ENCODE measurements at regions not wholly inside any gene's neighbourhood (a gene's known extent, or its start where the extent isn't known, plus 50 kb on each side); places are given as distances from the start of the nearest gene placed in this dataset.
"Not testable (repeated sequence)": the region's sequence is repeated elsewhere in the genome, so short reads cannot be mapped to it uniquely, and the experiment has no call there.

GRCh38 chr7:106713452-106713851, 52.5 kb upstream of the CCDC71L start:
- not testable (repeated sequence) for H3K4me1 ChIP-seq (ENCODE audit: control insufficient read depth, insufficient read depth, low read length); H3K9me3 ChIP-seq (ENCODE audit: control insufficient read depth, insufficient read depth, low read length); H3K27ac ChIP-seq (ENCODE audit: low read length); H3K36me3 ChIP-seq (ENCODE audit: control insufficient read depth, insufficient read depth, low read length); H3K27me3 ChIP-seq (ENCODE audit: control insufficient read depth, insufficient read depth, low read length); DNase-seq (ENCODE audit: low read depth, low spot score); H3K4me3 ChIP-seq (ENCODE audit: low read length)
- no CpG with 5 or more reads among the region's 1 CpG for WGBS (ENCODE audit: insufficient coverage, insufficient read length)

DNA sequence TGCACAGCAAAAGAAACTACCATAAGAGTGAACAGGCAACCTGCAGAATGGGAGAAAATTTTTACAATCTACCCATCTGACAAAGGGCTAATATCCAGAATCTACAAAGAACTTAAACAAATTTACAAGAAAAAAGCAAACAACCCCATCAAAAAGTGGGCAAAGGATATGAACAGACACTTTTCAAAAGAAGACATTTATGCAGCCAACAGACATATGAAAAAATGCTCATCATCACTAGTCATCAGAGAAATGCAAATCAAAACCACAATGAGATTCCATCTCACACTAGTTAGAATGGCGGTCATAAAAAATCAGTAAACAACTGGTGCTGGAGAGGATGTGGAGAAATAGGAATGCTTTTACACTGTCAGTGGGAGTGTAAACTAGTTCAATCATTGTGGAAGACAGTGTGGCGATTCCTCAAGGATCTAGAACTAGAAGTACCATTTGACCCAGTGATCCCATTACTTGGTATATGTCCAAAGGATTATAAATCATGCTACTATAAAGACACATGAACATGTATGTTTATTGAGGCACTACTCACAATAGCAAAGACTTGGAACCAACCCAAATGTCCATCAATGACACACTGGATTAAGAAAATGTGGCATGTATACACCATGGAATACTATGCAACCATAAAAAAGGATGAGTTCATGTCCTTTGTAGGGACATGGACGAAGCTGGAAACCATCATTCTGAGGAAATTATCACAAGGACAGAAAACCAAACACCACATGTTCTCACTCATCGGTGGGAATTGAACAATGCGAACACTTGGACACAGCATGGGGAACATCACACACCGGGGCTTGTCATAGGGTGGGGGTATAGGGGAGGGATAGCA, 53.9 kb upstream of the CCDC71L start:
- not testable (repeated sequence) for H3K4me1 ChIP-seq (ENCODE audit: control insufficient read depth, insufficient read depth, low read length); H3K27me3 ChIP-seq (ENCODE audit: control insufficient read depth, insufficient read depth, low read length); H3K36me3 ChIP-seq (ENCODE audit: control insufficient read depth, insufficient read depth, low read length); H3K9me3 ChIP-seq (ENCODE audit: control insufficient read depth, insufficient read depth, low read length); DNase-seq (ENCODE audit: low read depth, low spot score); H3K4me3 ChIP-seq (ENCODE audit: low read length); H3K27ac ChIP-seq (ENCODE audit: low read length)
- no CpG with 5 or more reads among the region's 6 CpGs for WGBS (ENCODE audit: insufficient coverage, insufficient read length)

DNA sequence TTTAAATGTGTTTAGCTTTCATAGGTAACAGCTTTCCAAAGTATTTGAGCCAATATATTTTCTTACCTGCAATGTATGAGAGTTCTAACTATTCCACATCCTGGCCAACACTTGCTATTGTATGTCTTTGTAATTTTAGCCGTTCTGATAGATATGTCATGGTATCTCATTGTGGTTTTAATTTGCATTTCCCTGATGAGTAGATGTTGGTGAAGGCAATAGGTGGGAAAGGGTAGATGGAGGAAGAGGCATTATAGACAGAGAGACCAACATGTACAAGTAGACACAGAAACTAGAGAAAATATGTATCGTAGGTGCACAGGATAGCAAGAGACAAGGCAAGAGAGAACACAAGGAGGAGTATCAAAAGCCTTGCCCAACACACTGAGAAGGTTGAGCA, 54.8 kb upstream of the CCDC71L start:
- DNase-seq (ENCODE audit: low read depth, low spot score), result no peak
- Histone ChIP-seq H3K36me3 (ENCODE audit: control insufficient read depth, insufficient read depth, low read length) (no peaks in the 10 kb centered on the region), H3K27me3 (ENCODE audit: control insufficient read depth, insufficient read depth, low read length) (no peaks in the 10 kb centered on the region), H3K4me3 (ENCODE audit: low read length) (no peak overlapping the region), H3K4me1 (ENCODE audit: control insufficient read depth, insufficient read depth, low read length) (no peaks in the 10 kb centered on the region), H3K9me3 (ENCODE audit: control insufficient read depth, insufficient read depth, low read length) (no peaks in the 10 kb centered on the region), H3K27ac (ENCODE audit: low read length) (no peak overlapping the region)
- WGBS (ENCODE audit: insufficient coverage, insufficient read length), result no CpG with 5 or more reads among the region's 2 CpGs

- Histone ChIP-seq H3K27ac (ENCODE audit: low read length) (no peak overlapping the region), H3K27me3 (ENCODE audit: control insufficient read depth, insufficient read depth, low read length) (no peaks in the 10 kb centered on the region), H3K4me1 (ENCODE audit: control insufficient read depth, insufficient read depth, low read length) (no peaks in the 10 kb centered on the region), H3K4me3 (ENCODE audit: low read length) (no peak overlapping the region), H3K9me3 (ENCODE audit: control insufficient read depth, insufficient read depth, low read length) (no peaks in the 10 kb centered on the region; the same call in 1 of the 2 replicates), H3K36me3 (ENCODE audit: control insufficient read depth, insufficient read depth, low read length) (no peaks in the 10 kb centered on the region)
- WGBS (ENCODE audit: insufficient coverage, insufficient read length), result no CpG with 5 or more reads among the region's 1 CpG
- no peak for DNase-seq (ENCODE audit: low read depth, low spot score)
These were observed 56.4 kb upstream of the CCDC71L start for GRCh38 chr7:106717254-106717954.

- no peaks in the 10 kb centered on the region; the same call in 1 of the 2 replicates for H3K9me3 ChIP-seq (ENCODE audit: control insufficient read depth, insufficient read depth, low read length)
- DNase-seq (ENCODE audit: low read depth, low spot score), result no peak
- no peaks in the 10 kb centered on the region for H3K27me3 ChIP-seq (ENCODE audit: control insufficient read depth, insufficient read depth, low read length)
- no peaks in the 10 kb centered on the region for H3K36me3 ChIP-seq (ENCODE audit: control insufficient read depth, insufficient read depth, low read length)
- WGBS (ENCODE audit: insufficient coverage, insufficient read length), result no CpG with 5 or more reads among the region's 3 CpGs
- no peak overlapping the region for H3K4me3 ChIP-seq (ENCODE audit: low read length)
- no peaks in the 10 kb centered on the region for H3K4me1 ChIP-seq (ENCODE audit: control insufficient read depth, insufficient read depth, low read length)
- H3K27ac ChIP-seq (ENCODE audit: low read length), result no peak overlapping the region
These were observed 57.3 kb upstream of the CCDC71L start for GRCh38 chr7:106717955-106718871.

DNA sequence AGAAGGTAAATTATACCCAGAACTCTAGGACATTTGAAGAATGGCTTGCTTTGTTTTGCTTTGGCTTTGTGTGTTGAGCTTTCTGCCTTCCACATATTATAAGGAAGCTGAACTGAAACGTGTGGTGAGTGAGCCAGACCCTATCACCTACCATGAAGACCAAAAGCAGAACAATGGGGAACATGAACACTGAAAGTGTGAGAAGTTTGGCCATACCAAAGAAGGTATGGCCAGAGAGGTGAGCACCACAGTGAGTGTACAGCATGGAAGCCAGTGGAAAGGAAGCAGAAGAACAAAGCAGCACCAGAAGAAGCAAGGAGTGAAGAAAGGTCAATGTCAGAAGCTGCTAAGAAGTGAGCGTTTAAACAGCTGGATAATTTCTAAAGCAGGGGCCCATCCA, 59.7 kb upstream of the CCDC71L start:
- H3K4me3 ChIP-seq (ENCODE audit: low read length), result no peak overlapping the region
- H3K27ac ChIP-seq (ENCODE audit: low read length), result no peak overlapping the region
- no peaks in the 10 kb centered on the region for H3K4me1 ChIP-seq (ENCODE audit: control insufficient read depth, insufficient read depth, low read length)
- DNase-seq (ENCODE audit: low read depth, low spot score), result no peak
- H3K36me3 ChIP-seq (ENCODE audit: control insufficient read depth, insufficient read depth, low read length), result no peaks in the 10 kb centered on the region
- H3K9me3 ChIP-seq (ENCODE audit: control insufficient read depth, insufficient read depth, low read length), result no peaks in the 10 kb centered on the region; the same call in 1 of the 2 replicates
- no CpG with 5 or more reads among the region's 2 CpGs for WGBS (ENCODE audit: insufficient coverage, insufficient read length)
- no peaks in the 10 kb centered on the region for H3K27me3 ChIP-seq (ENCODE audit: control insufficient read depth, insufficient read depth, low read length)

DNA sequence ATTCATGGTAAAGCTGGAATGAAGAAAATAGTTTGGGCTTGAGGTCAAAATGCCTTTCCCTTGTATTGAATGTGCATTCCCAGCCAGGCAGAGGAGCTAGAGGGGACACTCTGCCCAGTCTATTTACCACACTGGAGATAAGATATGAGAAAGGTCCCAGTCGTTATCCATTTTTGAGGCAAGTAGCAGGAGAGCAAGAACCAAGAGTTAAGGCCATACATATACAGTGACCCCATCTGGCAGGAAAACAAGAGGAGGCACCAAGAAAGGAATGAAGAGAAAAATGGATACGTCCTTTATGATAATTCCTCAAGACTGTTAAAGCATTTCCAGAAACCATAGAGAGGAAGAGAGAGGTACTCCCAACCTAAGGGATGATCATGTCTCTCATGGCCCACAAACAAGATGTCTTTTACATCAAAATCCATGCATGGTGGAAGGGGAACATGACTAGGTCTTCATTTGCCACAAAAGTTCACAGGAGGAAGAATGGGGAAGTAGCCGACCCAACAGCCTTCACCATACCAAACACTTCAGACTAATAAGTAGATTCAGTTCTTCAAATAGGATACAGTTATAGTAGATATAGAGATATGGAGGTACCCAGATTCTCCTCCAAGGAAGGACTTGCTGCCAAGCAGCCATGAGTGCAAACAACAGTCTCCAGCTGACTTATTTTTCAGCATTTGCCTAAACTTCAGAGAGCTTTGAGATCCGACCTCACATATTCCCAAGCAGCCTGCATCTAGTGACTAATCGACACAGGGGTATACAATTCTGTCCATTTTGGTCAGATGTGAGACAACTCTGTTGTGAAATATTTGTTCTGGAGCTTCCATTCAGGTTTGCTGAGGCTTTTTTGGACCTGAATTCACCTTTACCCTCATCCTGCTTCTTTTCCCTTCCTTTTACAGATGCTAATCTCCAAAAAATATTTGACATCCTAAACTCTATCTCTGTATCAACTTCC, 61.1 kb upstream of the CCDC71L start:
- no peaks in the 10 kb centered on the region for H3K27me3 ChIP-seq (ENCODE audit: control insufficient read depth, insufficient read depth, low read length)
- H3K9me3 ChIP-seq (ENCODE audit: control insufficient read depth, insufficient read depth, low read length), result no peaks in the 10 kb centered on the region; the same call in 1 of the 2 replicates
- DNase-seq (ENCODE audit: low read depth, low spot score), result no peak
- H3K4me3 ChIP-seq (ENCODE audit: low read length), result no peak overlapping the region
- H3K36me3 ChIP-seq (ENCODE audit: control insufficient read depth, insufficient read depth, low read length), result no peaks in the 10 kb centered on the region
- H3K4me1 ChIP-seq (ENCODE audit: control insufficient read depth, insufficient read depth, low read length), result no peaks in the 10 kb centered on the region
- H3K27ac ChIP-seq (ENCODE audit: low read length), result no peak overlapping the region
- no CpG with 5 or more reads among the region's 5 CpGs for WGBS (ENCODE audit: insufficient coverage, insufficient read length)

- no peak for DNase-seq (ENCODE audit: low read depth, low spot score)
- H3K4me3 ChIP-seq (ENCODE audit: low read length), result no peak overlapping the region
- WGBS (ENCODE audit: insufficient coverage, insufficient read length), result no CpG with 5 or more reads among the region's 1 CpG
- H3K4me1 ChIP-seq (ENCODE audit: control insufficient read depth, insufficient read depth, low read length), result no peaks in the 10 kb centered on the region
- no peaks in the 10 kb centered on the region for H3K36me3 ChIP-seq (ENCODE audit: control insufficient read depth, insufficient read depth, low read length)
- no peaks in the 10 kb centered on the region for H3K27me3 ChIP-seq (ENCODE audit: control insufficient read depth, insufficient read depth, low read length)
- no peaks in the 10 kb centered on the region; the same call in 1 of the 2 replicates for H3K9me3 ChIP-seq (ENCODE audit: control insufficient read depth, insufficient read depth, low read length)
- H3K27ac ChIP-seq (ENCODE audit: low read length), result no peak overlapping the region
These were observed 62.4 kb upstream of the CCDC71L start for GRCh38 chr7:106723398-106723797.

GRCh38 chr7:106729720-106730385, 68.9 kb upstream of the CCDC71L start:
- DNase-seq (ENCODE audit: low read depth, low spot score), result no peak
- no peaks in the 10 kb centered on the region for H3K4me1 ChIP-seq (ENCODE audit: control insufficient read depth, insufficient read depth, low read length)
- H3K36me3 ChIP-seq (ENCODE audit: control insufficient read depth, insufficient read depth, low read length), result no peaks in the 10 kb centered on the region
- H3K4me3 ChIP-seq (ENCODE audit: low read length), result no peak overlapping the region
- no peak overlapping the region for H3K27ac ChIP-seq (ENCODE audit: low read length)
- 100% methylated on average over 1 of the region's 2 CpGs for WGBS (ENCODE audit: insufficient coverage, insufficient read length)
- H3K9me3 ChIP-seq (ENCODE audit: control insufficient read depth, insufficient read depth, low read length), result no peaks in the 10 kb centered on the region
- no peaks in the 10 kb centered on the region for H3K27me3 ChIP-seq (ENCODE audit: control insufficient read depth, insufficient read depth, low read length)

All from iPS DF 6.9 (cell line).